NCI-H1105 treated with DMSO at 0.1 percent for 48 hours (cell line): ENCODE measurements at regions not wholly inside any gene's neighbourhood (a gene's known extent, or its start where the extent isn't known, plus 50 kb on each side); places are given as distances from the start of the nearest gene placed in this dataset.
A peak's percentile ranks its signal among the peaks of the same experiment; 100 is the strongest.

ENCODE experiments used
- DNase-seq: peaks from one replicate; lab custom pipeline; 2025; lab: John Stamatoyannopoulos, UW

DNA sequence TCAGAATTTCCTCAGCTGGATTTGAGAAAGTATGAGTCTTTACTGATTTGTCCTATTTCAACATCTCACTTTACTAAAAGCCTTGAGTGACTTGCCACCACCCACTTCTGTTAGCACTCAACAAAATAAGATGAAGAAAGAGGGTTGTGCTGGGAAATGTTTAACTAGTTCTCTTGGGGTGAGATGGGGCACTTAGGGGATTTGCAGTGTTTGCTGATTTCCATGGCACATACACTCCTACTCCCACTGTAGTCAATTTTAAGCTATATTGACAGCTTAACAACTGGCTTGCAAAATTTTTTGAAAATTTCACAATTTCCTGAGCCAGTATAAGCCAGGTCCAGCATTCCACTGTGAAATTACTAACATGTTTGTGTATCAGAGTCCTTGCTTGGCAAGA lies 463.1 kb upstream of the ARHGEF26 start:
- no peak for DNase-seq

DNA sequence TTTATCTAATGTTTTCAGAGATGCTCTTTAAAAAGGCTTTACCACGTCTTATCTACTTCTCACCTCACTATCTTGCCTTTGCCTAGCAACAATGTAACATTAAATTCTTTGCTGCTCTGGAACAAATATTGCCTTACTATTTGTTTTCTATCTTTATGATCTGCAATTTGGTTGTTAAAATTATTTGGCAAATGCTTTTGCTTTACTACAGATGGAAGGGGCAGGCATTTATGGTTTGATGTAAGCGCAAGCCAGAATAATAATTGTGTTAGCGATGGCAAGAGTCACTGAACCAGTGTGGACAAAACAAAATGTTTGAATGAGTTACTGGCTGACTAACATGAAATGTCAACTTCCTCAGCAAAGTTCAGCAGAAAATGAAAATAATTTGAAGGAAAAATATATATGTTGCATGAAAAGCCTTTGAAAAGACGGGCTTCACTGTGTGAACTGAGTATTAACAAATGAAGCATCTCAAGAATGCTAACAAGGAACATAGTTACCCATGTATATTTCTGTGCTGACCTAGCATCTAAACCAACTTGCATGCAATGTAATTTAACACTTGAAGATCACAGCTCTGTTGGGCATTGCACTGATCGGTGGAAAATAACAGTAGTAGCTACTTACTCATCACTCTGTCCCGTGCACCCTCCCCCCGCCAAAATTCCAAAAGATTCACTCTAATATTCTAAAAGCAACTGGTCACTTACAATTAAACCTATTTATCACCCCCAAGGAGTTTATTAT lies 454.0 kb upstream of the ARHGEF26 start:
- no peak for DNase-seq

DNA sequence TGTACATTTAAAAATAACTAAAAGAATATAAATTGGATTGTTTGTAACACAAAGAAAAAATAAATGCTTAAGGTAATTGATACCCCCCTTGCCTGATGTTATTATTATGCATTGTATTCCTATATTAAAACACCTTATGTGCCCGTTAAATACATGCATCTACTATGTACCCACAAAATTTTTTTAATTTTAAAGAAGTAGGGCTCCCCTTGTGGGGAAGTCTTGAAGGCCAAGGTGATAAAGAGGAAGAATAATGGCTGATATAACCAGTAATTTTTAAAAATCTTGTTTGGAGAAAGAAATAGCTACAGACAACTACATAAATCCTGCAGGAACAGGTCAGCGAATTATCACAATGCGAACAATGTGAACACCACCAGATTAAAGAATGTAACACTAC lies 451.7 kb upstream of the ARHGEF26 start:
- DNase-seq, result no peak

DNA sequence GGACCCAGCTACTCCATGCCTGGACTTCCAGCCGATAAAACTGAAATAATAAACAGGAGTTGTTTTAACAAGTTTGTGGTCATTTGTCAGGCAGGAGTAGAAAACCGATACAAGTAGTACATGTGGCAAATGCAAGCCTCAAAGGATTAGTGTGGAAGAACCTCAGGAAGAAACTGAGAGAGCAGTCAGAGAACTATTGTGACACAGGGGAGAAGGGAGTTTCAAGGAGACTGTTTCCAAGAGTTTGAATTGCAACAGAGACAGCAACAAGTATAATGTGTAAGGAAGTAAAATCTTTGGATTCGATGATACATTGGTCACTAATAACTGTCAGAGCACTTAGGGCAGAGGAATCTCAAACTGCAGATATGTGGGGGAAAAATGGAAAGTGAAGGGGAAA lies 450.6 kb upstream of the ARHGEF26 start:
- no peak for DNase-seq

DNA sequence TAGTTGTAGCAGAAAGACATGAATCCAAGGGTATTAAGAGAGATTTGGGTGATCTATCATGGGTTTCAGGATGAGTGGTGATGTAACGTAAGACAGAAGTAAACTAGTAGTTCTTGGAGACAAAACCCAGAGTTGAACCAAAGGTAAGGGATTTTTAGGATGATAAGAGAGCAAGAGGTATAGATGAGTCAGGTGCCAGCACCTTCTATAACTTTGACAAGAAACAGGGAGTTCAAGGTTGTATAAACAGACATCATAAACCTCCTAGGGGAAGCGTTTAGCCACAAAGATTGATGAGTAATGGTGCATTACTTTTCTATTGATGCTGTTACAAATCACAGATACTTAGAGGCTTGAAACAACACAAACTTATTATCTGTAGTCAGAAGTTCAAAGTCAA lies 447.3 kb upstream of the ARHGEF26 start:
- no peak for DNase-seq

DNA sequence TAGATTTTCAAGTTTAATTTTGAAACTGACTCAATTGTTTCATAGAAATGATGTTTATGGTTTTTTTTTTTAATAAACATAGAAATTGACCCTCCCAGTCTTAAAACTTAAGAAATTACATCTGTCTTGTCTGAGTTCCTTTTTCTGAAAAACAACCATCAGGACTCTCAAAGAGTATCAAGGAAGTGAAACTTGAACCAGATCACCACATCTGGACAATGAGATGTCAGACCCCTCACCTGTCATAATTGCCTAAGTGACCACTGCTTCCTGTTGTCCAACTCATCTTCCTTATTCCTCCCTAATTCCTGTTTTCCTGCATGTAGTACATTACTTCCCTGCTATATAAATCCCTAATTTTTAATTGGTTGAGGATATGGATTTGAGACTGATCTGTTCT lies 441.5 kb upstream of the ARHGEF26 start:
- DNase-seq, result no peak

DNA sequence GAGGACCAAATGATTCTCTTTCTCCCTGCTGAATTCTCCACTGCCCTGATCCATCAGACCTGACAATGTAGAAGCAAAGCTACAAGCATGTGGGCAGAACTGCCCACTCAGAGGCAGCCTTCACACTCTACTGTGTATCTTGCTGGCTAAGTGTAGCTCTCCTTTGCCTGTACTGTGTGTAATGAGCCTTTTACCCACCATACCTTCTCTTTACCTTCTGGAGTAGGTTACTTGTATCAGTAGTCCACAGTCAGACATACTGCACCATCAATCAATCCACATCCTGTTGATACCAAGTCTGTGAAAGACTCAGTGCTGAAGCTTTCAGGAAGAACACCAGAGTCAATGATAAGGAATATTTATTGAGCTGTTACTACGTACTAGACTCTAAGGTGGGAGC lies 440.7 kb upstream of the ARHGEF26 start:
- DNase-seq, result no peak

DNA sequence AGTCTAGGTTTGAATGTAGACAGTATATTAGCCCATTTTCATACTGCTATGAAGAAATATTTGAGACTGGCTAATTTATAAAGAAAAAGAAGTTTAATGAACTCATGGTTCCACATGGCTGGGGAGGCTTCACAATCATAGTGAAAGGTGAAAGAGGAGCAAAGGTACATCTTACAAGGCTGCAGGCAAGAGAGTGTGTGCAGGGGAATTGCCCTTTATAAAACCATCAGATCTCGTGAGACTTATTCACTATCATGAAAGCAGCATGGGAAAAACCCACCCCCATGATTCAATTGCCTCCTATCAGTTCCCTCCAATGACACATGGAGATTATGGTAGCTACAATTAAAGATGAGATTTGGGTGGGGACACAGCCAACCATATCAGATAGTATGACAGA lies 440.1 kb upstream of the ARHGEF26 start:
- no peak for DNase-seq

DNA sequence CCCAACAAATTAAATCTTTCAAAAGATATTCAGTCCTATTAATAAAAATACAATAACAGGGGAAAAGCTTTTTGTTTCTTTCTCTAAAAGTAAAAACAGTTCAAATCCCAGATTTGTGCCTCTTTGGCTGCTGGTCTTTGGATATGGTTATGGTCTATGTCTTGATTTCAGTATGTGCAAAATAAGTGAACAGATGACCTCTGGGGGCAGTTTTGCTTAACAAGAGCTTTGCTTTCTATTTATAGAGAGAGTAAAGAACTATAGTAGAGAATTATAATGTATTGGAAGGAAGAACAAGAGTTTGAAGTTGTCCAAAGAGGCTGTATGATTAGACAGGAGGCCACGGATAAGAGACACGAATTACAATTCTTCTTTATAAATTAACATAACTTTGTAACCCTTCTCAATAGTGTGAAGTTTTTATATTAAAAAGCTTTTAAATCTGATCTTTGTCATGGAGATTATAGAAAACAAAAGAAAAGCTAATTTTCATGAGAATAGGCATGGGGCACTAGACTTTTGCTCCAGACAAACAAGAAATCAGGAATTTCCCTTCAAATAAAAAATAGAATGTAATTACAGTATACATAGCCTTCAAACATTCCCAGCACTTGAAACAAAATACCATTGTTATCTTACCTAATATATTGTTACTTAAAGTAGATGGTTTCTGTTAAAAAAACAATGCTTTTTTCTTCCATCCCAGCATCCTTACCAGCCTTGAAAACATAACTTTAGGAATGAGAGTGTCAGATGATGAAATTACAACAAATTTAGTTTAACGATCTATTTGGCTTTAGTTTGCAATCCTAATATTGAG lies 432.7 kb upstream of the ARHGEF26 start:
- no peak for DNase-seq

DNA sequence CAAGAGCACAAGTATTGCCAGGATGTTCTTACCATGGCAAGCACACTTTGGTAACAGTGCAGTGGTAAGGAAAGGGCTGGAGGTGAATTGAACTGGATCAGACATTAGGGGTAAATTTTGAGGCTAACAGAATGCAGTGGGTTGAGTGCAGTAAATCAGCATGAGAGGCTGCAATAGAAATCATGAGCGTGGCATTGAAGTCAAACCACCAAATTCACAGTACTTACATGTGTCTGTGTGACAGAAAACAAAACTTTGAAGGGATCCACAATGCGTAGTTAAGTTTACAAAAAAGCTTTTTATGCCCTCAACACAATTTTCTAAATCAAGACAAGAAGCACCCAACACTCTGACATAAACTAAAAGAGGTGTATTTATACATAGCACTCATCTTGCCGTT lies 428.0 kb upstream of the ARHGEF26 start:
- DNase-seq, result no peak

DNA sequence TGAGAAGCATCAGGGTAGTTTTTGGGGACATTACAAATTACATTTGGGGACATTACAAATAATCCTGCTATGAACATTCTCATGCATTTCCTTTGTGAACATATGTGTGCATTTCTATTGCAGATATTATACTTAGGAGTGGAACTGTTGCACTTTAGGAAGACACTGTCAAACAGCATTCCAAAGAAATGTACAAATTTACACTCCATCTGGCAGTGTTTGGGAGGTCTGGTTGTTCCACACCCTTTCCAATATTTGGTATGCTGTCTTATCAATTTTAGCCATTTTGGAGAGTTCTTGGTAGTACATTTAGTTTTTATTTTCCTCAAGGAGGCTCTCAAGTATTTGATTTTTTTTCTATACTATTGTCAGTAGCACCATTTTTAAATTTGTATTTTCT lies 419.1 kb upstream of the ARHGEF26 start:
- no peak for DNase-seq

DNA sequence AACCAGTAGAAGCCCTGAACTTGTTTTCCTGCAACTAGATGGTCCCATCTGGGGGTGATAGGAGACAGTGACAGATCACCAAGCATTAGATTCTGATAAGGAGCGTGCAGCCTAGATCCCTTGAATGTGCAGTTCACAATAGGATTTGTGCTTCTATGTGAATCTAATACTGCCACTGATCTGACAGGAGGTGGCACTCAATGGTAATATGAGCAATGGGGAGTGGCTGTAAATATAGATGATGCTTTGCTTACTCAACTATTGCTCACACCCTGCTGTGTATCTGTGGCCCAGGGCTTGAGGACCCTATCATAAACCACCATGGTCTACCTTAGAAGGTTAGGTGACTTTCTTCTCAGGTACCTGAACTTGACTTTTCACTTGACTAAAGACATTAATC lies 417.1 kb upstream of the ARHGEF26 start:
- no peak for DNase-seq

DNA sequence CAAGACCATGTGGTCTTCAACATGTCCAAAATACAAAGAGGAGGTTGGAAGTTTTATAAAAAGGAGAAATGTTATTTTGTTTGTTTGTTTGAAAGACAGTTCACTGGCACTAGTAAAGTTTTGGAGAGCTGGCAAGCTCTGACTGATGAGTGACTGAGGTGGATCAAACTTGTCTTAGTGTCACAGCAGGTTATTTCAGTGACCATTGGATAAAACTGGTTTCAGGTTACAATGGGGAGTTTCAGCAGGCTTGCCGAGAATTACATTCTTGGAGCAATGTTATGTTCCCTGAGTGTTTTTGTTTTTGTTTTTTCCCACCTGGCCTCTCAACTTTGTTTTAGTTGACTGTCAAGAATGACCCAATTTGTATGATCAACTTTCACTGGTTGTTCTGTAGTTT lies 414.5 kb upstream of the ARHGEF26 start:
- DNase-seq, result no peak

DNA sequence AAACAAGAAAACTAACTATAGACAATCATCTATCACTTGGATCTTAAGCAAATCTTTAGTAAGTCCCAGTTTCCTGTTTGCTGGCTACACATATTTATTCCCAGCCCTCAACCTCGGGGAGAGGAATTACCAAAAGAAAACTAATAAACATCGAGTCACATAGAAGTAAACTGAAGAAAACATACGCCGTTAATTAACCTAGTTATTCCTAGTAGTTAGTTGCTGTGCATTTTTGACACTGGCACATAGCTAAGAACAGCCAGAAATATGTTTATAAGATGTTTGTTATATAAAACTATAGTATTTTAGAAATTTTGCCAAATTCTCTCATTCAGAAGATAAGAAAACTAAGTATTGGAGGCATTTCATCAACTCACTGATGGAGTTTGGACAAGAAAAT lies 407.2 kb upstream of the ARHGEF26 start:
- no peak for DNase-seq

DNA sequence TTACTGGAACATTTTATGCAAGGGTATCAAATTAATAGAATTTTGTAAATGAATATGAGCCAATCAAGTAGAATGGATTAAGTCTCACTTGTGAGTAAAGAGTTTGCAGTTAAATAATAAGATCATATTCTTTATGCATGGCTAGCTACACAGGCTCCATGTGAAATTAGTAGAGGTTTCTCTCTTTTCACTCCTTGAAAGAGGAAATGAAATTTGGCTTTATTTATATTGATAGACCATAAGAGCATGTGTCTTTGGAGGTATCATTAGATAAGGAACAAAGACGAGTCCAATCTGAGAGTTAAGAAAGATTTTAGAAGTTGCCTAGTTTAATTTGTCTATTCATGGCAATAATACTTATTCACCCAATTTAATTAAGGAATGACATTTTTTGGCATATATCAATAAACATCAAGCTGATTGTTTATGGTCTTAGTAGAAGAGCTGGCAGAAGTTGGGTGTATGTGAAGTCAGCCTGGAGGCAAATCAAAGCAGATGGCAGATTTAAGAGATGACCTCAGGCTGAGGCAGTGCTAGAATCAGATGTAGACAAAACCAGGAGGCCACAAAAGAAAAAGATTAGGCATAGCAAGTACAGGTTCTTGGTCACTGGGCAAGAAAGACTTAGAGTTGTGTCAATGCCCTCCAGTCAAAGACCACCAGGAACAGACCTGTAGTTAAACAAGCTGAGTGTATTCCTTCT lies 406.5 kb upstream of the ARHGEF26 start:
- no peak for DNase-seq

DNA sequence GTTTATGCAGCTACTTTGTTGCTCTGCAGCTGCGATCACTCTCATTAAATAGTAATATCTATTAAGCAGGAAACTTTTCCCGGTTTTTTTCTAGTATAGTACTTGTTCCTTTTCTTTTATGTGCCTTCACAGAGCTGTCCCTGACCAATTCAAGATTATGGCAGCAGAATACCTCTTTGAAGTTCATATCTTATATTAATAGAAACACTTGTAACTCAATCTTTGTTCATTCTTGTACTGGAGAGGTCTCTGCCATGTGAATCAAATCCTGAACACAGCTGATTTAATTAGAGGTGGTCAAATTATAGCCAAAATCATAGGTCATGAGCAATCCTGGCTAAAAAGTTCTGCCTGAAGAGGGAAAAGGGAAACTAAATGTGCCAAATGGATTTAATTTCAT lies 399.0 kb upstream of the ARHGEF26 start:
- DNase-seq, result peak; percentile 27

DNA sequence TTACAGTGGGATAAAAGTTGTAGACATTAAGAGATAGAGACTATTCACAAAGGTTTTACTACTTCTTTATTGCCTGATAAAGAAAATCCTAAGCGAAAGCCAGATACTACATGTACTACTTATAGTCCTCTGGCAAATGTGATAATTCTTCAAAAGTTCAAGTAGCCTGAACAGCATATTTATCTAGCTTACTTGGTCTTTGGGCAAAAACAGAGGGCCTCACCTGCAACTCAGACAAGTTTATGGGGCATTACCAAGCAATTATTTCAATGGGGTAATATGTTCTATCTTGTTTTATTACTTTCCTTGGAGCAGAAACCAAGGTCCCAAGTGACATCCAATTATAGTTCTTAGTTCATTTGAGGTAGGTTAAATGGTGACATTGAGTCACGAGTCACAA lies 390.1 kb upstream of the ARHGEF26 start:
- DNase-seq, result no peak

DNA sequence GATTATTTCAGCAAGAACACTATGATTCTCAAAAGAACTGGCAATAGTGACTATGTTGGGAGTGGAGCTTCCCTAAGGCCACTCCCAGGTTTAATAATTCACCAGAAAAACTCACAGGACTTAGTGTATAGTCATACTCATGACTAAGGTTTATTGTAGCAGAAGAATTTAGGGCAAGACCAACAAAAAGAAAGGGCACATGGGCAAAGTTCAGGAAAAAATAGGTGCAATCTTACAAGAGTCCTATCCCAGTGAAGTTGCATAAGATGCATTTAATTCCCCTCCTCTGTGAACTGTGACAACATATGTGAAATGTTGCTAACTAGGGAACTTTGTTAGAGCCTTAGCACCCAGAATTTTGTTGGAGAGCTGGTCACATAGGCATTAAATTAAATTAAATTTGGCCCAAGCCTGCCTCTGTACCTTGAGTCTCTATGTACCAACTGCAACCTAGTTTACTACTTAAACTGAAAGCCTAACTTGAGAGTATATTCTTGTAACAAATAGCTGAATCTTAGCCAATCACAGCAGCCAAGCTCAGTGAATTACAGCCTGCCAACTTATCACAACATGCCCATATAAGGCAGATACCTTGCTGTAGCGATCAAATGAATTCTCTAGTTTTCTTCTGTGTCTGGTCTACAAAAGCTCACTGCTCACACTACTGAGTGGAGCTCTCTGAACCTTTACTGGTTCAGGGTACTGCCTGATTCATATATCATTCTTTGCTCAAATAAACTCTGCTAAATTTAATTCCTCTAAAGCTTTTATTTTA lies 386.2 kb upstream of the ARHGEF26 start:
- no peak for DNase-seq

DNA sequence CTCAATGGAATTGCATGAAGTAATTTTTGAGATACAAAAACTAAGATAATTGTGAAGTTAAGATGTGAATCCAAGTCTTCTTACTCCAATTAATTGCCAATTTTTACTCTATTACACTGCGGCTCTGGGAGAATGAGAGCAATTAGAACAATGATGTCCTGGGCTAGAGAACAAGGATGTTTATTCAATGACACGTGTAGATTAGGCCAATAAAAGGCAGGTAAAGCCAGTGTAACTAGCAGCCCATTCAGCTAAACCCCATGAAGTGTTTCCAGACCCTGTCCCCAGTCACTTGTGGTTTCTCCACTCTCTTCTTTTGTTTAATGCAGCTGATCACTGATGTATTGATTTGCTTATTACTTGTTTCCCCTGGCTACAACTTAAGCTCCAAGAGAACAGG lies 381.1 kb upstream of the ARHGEF26 start:
- no peak for DNase-seq

DNA sequence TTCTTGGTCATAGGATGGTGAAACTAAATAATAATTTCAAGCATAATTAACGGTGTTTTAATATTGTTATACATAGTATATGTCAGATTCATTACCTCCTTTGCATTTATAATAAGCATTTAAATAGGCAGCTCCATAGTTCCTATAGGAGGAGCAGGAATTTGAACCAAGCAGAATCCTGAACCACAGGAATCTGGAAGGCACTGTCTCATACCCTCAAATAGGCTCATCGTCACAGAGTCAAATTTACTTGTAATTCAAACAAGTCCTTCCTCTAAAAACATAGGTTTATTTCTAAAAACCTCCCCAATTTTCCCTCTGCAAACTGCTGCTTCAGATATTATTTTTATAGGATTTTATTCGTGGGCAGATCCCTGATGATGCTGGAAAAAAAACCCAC lies 376.3 kb upstream of the ARHGEF26 start:
- DNase-seq, result no peak

DNA sequence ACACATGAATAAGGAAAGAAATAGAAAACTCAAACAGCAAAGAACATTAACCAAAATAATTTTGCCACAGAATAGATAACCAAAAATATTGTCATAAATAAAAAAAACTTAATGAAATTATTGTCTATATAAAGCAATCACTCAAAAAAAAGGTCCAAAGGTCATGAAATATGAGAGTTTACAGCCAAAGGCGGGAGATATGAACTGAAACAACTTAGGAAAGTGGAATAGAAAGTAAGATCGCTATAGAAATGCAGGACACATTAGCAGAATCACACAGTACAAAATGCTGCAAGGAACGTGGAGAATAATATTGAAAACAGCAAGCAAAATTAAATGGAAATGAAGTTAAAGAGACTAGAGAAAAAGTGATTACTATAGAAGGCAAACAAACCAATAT lies 375.0 kb upstream of the ARHGEF26 start:
- no peak for DNase-seq

DNA sequence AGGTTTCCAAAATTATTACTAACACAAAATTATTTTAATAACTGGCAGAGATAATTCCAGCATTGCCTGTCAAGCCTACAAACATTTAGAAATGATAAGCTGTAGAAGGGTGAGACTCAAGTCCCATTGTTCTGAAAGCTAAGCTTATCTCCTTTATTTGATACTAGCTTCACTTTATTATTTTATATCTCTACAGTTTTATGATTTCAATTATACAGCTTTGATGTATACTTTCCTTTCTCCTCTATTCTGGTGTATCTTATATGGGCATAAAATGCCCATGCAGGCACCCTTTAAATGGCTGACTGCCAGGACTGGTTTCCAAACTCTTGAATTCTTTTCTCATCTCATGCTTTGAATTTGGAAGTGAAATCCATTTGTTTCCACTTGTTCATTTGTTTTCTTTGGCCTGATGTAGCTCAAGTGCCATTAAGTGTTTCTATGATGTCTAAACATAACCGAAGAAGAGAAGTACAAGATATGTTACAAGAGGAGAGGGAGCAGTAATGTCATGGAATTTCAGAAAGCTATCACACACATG lies 372.1 kb upstream of the ARHGEF26 start:
- peak; percentile 47 for DNase-seq
